Suppressor macrophage treated with lipopolysaccharide for 4 hours (primary cell): ENCODE measurements at regions not wholly inside any gene's neighbourhood (a gene's known extent, or its start where the extent isn't known, plus 50 kb on each side); places are given as distances from the start of the nearest gene placed in this dataset.

ENCODE experiments used
- DNase-seq: peaks from one replicate; pipeline ENCODE4 v3.0.0-alpha.2; 2020

DNA sequence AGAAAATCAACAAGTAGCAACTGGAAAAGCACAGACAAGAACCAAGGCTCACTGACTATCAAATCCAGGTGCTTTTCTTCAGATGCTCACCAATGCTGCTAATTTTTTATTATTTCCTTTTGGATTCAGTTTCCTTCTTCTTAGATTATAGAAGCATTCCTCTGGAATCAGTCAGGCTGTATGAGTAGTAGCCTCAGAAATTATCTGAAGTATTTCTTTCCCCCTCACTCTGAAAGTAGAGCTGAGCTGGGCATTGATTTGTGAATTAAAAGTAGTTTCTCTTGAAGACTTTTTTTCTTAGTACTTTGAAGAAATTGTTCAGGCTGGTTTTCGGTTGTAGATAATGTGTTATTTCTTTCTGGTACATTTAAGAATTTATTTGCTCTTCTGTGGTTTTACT is 273.7 kb downstream of the NOL4 start:
- DNase-seq, result no peak

DNA sequence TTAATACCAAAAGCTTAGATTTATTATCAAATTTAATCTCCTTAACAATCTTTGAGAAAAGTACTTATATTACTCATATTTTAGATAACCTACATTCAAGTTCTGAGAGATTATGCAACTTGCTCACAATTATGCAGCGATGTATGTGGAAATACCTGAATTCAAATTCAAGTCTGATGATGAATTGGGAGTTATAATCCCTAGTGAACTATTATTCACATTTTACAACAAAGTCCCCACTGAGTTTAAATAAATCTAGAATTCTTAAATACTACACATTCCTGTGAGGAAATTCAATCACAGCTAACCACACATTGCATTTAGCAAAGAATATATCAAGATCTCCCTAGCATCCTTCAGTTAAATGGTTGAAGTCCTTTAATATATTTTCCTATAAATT is 278.4 kb downstream of the NOL4 start:
- no peak for DNase-seq

DNA sequence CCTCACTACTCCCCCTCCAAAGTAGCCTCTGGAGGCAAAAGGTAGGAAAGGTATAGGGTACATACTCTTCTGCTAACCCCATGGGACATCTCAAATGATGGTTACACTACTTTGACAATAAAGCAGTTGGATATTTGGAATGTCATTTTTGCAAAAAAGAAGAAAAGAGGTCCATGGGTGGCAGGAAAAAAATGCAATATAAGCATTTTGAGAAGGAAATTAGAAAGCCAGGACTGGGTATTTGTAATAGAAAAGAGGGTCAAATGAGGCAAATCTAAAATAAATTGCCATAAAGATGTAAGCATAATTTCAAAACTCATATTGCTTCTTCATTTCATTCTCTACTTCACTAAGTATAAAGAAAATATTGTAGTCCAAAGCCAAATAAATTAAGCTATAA is 280.2 kb downstream of the NOL4 start:
- no peak for DNase-seq

DNA sequence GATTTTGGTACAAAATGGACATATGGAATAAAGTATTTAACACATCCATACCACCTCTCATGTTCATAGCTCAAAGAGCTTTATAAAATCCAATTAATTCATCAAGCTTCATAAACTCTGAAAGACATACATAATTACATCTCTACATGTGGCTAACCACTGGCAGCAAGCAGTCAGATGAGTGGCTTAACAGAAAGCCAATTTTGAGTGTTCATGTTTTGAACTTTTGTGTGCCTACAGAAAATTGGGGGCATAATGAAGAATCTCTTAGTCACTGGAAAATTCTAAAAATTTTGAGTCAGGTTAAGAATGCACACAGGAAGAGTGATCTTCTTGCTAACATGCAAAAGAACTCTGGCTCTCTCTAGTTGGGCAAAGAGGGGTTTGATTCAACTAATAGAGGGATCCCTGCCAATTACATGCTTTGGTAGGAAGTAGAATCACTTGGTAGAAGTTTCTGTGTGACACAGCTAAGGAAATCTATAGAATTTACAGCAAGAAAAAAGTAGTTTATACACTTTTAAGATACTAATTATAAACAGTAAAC is 287.4 kb downstream of the NOL4 start:
- DNase-seq, result no peak

DNA sequence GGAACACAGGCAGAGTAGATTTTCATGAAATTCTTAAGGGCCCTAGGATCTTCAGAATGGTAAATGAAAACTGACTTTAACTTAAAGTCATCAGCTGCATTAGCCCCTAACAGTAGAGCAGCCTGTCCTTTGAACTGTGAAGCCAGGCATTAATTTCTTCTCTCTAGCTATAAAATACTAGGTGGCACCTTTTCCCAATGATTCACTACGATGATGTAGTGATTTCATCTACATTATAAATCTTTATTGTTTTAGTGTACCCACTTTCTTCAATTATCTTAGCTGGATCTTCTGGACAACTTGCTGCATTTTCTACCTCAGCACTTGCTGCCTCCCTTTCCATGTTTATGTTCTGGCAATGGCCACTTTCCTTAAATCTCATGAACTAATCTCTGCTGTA is 290.5 kb downstream of the NOL4 start:
- no peak for DNase-seq

DNA sequence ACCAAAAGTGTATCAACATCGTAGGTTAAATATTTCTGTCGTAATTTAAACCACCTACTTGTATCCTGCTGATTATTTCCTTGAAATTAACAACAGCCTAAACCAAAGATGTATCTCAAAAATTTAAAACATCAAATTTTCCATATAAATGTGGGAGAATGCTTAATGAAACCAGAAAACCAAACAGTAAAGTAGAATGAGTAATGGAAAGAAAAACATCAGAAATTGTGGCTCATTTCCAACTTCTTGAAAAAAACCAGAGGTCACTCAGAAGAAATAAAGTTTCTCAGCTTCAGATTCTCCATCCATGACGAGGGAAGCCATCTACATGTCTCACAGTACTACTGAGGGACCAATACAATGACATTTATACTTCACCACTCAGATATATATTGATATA is 296.5 kb downstream of the NOL4 start:
- no peak for DNase-seq

DNA sequence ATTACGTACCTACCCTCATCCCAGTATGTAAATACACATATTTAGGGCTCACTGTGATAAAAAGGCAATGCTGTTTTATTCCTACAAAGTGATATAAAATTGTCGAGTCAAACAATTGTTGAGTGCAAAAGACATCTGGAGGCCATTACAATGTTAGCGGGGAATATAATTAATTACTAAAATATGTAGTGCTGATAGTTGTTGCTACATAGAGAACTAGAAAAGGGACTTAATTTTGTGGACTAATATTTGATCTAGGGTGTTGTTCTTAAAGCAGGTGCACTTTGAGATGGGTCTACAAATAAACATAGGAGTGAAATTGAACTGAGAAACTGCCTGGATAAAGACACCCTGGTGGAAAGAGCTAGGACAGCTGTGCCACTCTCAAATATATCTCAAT is 300.1 kb downstream of the NOL4 start:
- DNase-seq, result no peak

DNA sequence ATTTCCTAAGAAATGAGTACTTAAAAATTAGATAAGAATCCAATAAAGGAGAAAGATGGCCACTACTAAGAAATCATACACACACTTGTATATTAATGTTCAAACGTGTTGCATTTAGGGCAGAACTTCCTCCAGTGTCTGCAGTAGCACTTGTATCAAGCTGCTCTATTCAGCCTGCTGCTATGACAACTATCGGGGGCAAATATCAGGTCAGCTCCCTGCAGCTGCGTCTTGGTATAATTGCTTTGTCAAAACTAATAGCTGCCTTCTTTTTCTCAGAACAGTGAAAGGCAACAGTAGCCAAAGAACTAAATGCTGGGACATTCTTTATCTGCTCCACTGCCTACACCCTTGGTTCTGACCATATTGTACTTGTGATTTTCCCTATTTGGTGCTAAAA is 300.7 kb downstream of the NOL4 start:
- DNase-seq, result no peak

DNA sequence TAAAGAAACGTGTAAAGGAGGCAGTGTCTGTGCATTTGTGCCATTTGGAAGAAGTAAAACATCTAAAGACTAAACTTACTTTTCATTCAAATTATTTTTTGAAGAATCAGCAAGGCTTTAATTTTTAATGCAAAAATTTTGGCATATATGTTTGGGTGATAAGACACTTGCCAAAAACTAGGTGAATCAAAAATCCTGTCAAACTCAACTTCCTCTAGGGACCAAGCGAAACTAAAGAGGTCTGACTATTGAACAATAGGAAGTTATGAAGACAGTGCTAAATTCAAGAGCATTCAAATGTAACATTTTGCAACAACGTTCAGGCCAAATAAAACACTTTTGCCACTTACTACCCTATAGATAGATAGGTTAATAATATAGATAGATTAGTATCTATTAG is 306.1 kb downstream of the NOL4 start:
- DNase-seq, result no peak

DNA sequence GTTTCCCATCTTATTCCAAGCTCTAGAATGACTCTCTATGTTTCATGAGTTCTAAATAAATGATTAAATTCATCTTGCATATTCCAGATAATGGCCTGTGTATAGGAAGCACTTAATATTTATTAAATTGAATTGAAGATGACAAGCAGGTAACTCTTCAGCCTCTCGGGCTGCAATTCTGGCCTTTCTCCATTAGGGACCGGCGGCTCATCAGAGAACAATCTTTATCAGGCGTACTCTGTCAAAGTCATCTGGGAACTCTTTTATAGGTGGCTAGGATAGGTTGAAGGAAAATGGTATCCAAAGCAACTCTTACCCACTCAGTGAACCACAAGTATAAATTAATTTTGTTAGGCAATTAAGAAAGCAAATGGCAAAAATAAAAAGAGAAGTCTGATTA is 308.5 kb downstream of the NOL4 start:
- no peak for DNase-seq

DNA sequence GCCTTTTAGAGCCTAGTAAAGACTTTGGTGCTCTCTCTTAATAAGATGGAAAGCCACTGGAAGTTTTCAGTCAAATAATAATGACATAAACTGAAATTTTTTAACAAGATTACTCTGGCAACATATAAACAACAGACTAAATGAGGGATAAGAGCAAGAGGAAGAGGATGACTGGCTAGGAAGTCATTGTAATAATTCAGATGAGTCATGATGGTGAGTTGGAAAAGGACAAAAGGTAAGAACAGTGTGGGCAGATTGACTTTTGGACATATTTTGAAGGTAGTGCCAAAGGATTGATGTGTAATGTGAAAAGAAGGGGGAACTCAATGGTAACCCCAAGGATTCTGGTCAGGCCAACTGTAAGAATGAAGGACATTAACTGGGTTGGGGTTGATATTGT is 310.3 kb downstream of the NOL4 start:
- no peak for DNase-seq

DNA sequence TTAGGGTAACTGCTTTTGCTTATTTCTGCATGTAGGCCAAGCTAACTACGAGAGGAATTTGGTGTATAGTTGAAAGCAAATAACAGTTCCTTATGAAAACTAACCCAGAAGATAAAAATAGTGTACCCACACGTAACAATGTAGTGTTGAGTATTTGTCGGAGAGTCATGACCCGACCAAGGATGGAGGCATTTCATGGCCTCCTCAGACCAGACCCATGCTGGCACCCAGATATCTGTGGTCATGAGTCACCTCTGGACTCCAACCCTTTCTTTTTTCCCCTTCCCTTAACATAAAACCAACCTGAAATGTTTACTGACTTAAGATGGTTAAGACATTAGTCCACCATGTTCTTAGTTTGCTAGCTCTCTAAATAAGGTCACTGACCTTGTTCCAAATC is 318.7 kb downstream of the NOL4 start:
- no peak for DNase-seq

DNA sequence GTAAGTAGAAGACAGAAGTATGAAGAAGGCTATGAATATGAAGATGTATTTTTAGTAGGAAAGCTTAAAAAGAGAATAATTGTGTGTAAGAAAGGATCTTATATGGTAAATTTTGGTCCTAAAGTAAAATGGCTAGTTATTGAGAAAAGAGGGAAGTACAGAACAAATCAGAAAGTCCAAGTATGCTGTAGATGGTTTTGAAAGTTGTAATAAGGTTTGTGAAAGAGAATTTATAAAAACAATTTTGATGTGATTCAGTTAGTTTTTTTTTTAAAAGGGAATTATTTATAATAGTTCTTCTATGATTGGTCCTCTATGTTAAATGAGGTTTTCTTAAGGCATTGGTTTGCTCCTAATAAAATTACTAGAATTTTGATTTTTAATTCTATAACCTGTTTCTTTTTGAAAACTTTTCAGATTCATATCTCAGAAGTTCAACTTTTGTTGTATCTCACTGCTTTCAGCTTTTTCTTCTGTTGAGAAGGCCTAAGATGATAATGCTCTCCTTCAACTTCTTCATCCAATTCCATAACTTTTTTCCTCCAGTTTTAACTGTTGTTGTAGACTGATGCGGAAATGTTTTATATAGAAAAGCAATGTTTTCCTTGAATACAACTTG is 322.7 kb downstream of the NOL4 start:
- no peak for DNase-seq

DNA sequence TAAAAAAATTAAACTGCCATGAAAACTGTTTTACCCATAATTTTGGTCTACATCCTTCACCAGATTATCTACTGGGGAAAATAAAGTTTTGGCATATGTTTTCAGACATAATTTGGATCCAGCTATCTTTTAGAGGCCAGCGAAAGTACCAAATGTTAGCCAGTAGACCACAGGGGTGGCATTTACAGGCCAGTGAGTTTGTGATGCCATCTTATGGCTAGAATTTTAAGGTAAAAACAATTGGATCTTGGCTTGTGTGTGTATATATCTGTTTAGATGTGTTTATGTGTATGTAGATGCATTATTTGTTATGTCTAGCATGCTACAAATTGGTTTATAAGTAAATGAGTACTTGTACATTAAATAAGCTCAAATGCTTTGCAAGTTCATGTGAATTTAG is 322.6 kb downstream of the ASXL3 start:
- DNase-seq, result no peak

DNA sequence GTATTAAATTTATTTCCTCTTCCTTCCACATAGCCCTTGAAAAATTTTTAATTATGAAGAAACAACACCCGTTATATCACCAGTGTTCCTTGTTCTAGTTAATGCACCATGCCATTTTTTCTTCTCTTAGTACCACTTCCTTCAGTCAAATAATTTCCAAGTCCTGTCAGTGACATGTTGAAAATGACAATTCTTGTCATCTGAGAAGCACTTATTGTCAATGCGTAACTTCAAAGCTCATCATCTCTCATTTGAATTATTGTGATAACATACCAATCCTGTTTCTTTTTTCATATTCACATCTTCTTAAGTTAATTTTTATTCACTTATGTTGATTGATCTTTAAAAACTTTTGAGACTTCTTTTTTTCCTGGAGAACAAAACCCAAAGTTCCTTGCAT is 320.4 kb downstream of the ASXL3 start:
- no peak for DNase-seq

DNA sequence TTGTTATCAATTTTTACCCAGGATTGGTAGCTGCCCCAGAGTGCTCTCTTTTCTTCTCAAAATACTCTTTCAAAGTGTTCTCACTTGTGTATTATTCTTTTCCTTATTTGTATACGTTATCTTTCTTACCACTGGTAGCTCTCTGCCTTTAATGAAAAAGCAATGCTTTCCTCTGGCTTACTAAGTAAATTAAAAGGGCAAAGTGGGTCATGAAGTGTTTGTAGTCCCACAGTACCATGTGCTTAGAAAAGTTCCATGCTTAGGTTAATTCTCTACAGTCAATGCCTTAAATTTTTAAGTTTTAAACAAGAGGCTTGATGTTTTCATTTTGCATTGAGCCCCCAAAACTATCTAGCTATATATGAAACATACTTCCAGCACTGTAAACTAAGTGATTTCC is 300.2 kb downstream of the ASXL3 start:
- no peak for DNase-seq

DNA sequence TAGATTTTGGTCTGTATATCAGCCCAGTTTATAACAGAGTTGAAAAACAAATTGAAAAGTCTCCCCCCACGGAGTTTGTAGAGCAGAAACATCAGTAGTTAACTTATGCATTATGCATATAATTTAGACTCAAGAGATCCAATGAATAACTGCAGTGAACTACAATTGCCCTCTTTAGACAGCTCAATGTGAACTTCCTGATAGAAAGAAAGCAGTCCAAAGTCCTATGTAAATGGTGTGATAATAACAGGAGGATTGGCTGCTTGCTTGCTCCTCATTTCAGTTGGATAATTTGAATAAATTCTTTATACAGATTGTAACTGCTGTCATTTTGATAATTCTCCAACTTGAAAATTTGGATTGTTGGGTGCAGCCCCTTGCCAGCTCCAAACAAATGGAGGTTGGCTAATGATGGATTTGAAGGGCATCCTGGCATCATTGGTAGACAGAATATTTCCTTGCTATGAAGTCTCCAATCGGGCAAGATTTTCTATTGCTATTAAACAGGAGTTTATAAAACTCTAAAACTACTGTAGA is 297.1 kb downstream of the ASXL3 start:
- DNase-seq, result no peak

DNA sequence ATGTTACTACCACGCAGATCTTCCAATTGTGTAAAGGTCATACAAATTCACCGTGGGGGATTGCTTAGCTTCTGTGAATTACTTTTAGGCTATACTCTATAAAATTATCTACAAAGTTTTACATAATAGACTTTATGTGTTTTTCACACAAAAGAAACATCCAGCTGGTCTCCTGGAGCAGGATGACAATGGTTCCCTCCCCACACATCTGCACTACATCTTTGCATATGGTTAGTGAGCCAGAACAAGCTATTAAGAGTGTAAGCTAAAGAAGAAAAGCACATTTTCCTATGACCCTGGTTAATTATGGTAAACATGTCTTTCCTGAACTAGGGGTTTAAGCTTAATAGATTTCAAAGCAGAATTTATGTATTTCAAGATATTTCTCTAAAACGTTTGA is 295.1 kb downstream of the ASXL3 start:
- no peak for DNase-seq

DNA sequence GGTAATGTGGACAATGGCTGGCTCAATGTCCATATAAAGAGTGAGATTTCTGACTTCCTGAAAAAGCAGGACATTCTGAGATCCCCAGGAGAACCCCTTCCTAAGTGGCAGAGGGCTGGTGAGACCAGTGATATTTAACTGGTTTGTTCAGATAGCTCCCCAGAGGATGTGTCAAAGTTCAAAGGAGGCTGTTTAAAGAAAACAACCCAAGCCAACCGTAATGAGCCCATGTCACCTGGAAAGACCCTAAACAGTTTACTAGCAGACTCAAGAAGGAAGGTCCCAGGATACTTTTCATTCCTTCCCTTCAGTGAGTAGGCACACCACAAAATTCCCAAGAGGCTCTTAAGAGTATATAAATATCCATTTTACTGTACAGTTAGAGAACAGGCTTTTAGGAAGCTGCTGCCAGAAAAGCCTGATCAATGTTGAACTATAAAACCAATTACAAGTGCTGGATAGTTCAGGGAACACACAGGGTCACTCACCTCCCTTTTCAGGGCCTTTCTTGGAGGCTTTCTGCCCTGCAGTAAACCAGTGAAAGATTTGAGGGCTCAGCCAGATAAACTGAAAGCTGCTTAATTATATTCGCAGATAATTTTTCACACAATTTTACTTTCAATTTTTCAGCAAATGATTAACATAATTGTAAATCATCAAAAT is 293.5 kb downstream of the ASXL3 start:
- DNase-seq, result no peak

DNA sequence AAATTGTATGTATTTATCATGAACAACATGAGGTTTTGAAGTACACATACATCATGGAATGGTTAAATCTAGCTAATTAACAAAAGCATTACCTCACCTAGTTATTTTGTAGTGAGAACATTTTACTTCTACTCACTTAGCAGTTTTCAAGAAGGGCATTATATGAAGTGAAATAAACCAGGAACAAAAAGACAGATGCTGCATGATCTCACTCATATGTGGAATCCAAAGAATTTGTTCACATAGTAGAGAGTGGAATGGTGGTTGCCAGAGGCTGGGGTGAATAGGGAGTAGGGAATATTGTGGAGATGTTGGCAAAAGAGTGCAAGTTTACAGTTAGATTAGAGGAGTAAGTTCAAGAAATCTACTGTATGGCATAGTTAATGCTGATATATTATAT is 292.0 kb downstream of the ASXL3 start:
- no peak for DNase-seq

DNA sequence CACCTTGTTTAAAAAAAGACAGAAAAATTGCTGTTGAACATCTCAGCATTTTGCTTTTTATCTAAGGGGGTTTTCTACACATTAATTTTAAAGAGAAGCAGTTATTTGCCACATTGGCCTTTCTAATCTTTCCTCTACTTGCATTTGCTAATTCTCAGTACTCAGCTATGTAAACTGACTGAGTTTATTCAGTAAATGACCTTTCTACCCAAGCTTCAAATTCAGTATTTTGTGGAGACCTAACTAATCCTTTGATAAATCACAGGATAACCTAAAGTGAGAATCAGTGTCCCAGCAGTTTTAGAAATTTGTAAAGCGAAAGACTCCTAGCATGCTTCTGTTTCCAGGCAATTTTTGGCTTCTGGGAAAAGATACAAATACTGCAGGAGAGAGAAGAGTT is 288.4 kb downstream of the ASXL3 start:
- DNase-seq, result no peak

DNA sequence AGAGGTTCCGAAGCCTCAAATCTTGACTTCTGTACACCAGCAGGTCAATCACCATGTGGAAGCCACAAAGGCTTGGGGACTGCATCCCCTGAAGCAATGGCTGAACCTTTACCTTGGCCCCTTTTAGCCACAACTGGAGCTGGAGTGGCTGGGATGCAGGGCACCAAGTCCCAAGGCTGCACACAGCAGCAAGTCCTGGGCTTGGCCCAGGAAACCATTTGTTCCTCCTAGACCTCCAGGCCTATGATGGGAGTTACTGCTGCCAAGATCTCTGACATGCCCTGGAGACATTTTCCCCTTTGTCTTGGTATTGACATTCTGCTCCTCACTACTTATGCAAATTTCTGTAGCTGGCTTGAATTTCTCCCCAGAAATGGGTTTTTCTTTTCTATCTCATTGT is 285.9 kb downstream of the ASXL3 start:
- no peak for DNase-seq

DNA sequence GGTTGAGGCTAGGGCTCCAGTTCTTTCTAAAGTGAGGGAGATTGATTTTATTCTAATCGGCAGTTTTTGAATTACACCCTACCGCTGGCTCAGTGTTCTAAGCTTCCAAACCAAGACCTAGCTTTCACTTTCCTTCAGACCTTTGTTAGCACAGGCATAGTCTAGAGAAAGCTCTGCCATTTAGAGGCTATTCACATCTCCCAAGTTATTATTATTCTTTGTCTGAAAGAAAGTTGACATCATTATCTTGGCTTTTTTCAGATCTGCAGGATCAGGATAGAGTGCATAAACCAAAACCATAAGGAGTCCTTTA is 276.8 kb downstream of the ASXL3 start:
- DNase-seq, result no peak

DNA sequence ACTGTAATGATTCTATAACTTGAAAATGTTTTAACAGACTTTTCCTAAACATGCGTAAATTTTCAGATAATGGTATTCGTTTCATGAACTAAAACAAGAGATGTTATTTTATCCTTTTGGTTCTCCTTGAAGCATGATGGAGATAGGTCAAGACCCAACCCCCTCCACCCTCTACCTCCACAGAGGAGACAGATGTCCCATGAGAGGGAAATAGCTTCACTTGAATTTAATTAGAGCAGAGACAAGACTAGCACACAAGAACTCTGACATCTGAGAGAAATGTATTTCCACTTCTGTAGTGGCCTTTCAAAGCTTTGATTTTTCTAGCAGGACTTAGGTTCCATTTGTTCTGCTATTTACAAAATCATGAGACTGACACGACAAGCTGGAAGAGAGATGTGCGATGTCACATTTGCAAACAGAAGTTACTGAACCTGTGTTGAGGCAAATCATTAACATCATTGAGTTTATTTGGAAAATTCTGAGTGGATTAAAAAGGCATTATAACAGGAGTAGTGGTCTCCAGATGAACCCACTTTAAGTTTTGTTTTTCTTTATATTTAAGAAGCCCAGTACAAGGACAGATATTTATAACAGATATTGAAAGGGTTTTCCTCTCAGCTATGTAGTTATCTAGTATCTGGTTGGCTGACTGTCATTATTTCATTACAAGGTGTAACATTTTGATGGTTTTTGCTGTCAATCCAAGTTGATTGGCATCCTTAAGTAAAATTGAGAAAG is 276.2 kb downstream of the ASXL3 start:
- no peak for DNase-seq
